ENCODE measurements at regions not wholly inside any gene's neighbourhood (a gene's known extent, or its start where the extent isn't known, plus 50 kb on each side); places are given as distances from the start of the nearest gene placed in this dataset.

DNA sequence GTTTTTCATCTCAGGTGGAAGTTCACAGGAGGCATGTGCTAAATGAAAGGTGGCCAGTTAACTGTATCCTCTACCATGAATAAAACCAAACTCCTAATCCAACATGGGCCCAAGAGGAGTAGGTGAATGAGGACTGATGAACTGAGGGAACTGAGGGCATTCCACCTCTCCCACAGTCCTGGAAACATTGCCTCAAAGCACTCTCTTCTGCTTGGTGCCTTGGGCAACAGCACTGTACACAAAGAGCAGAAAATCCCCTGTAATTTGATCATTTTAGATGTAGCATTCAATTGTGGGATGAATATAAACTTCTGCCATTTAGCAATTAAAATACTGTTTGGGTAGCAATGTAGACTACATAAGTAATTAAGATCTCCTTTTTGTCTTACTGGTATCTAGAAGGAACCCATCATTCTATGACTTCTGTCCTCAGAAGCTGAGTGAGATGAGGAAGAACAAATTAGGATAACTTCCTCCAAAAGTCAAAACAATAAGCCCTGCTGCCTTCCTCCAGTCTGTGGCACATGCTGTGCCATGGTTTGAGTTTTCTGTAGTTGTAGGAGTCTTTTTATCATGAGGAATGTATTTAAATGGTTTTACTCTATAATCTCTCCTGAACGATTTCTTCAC, 86.7 kb upstream of the ZEB2 start:
- TF ChIP-seq, protein P1, sequence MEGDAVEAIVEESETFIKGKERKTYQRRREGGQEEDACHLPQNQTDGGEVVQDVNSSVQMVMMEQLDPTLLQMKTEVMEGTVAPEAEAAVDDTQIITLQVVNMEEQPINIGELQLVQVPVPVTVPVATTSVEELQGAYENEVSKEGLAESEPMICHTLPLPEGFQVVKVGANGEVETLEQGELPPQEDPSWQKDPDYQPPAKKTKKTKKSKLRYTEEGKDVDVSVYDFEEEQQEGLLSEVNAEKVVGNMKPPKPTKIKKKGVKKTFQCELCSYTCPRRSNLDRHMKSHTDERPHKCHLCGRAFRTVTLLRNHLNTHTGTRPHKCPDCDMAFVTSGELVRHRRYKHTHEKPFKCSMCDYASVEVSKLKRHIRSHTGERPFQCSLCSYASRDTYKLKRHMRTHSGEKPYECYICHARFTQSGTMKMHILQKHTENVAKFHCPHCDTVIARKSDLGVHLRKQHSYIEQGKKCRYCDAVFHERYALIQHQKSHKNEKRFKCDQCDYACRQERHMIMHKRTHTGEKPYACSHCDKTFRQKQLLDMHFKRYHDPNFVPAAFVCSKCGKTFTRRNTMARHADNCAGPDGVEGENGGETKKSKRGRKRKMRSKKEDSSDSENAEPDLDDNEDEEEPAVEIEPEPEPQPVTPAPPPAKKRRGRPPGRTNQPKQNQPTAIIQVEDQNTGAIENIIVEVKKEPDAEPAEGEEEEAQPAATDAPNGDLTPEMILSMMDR (IDR thresholded peaks at IDR 0.05; ENCODE audit: insufficient read depth, low read length, severe bottlenecking): no peak
- DNase-seq (ENCODE audit: low read depth) (no peak), FAIRE-seq (peak; percentile 87)
- Histone ChIP-seq H3K27me3 (ENCODE audit: control insufficient read depth, insufficient read depth, low read length) (no peaks in the 10 kb centered on the region), H3K36me3 (ENCODE audit: control insufficient read depth, insufficient read depth, low read length) (no peaks in the 10 kb centered on the region), H3K4me3 (ENCODE audit: low read depth, low read length) (no peak overlapping the region)

DNA sequence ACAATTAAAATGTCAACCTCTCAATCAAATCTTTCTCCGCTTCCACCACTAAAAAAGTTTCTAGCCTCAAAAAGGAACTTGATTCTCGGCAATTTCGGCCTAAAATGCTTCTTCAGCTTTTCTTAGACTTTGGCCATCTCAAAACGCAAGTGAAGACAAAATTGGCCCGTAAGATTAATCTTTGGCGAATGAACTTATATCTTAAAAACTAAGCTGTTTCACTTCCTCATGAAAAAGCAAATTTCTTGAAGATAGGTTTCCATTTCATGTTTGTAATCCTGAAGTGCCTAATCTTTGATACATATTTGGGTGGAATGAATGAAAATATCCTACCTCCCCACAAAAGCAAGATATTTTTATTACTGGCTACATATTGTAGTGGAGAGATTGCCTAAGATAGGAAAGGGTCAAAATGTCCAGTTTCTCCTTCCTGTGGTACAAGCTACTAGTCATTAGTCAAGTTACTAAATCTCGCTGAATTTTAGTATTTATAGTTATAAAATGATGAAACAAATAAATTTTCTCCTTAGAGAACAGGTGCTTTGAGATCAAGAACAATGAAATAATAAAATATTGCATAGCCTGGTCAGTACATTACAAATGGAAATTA, 85.4 kb upstream of the ZEB2 start:
- DNase-seq (ENCODE audit: low read depth) (no peak), FAIRE-seq (no peak)
- TF ChIP-seq, protein P1 (IDR thresholded peaks at IDR 0.05; ENCODE audit: insufficient read depth, low read length, severe bottlenecking): no peak
- H3K36me3 ChIP-seq (ENCODE audit: control insufficient read depth, insufficient read depth, low read length): no peaks in the 10 kb centered on the region
- H3K27me3 ChIP-seq (ENCODE audit: control insufficient read depth, insufficient read depth, low read length): no peaks in the 10 kb centered on the region
- H3K4me3 ChIP-seq (ENCODE audit: low read depth, low read length): no peak overlapping the region

DNA sequence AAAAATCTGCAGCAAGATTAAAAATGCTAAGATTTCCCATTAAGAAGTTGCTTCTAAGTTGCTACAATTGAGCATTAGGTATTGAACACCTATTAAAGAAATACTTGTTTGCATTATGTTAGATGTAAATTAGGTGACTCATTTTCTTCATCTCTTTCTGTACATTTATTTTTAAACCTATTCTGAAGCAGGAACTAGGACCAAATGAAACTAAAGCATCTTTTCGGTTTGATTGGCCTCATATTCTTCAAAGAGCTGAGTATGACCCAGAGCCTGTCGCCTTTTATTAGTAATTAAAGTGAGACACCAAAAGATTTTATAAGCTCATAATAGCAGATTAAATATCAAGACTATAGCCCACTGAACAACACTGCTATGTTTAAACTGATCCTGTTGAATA, 83.4 kb upstream of the ZEB2 start:
- no peak for DNase-seq (ENCODE audit: low read depth)
- H3K27me3 ChIP-seq (ENCODE audit: control insufficient read depth, insufficient read depth, low read length): no peaks in the 10 kb centered on the region
- TF ChIP-seq, protein P1 (IDR thresholded peaks at IDR 0.05; ENCODE audit: insufficient read depth, low read length, severe bottlenecking): no peak
- H3K36me3 ChIP-seq (ENCODE audit: control insufficient read depth, insufficient read depth, low read length): no peaks in the 10 kb centered on the region
- no peak for FAIRE-seq
- H3K4me3 ChIP-seq (ENCODE audit: low read depth, low read length): no peak overlapping the region

DNA sequence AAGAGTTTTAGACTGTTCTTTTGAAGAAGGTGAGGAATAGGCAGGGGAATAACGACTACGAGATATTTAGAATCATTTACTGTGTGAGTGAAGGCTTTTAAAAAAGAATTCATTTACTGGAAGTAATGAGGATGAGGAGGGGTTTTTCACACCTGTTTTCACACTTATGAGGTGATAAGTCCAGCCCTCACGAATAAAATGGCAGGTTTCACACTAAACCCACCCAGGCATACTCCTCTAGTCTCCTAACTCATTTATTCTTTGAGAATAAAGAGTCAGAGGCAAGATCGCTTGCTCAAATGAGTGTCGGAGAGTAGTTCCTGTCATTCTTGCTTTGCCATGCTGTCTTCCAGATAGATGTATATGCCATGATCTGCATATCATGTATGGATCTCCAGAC, 79.0 kb upstream of the ZEB2 start:
- no peak for DNase-seq (ENCODE audit: low read depth)
- H3K36me3 ChIP-seq (ENCODE audit: control insufficient read depth, insufficient read depth, low read length): no peaks in the 10 kb centered on the region
- no peak overlapping the region for H3K4me3 ChIP-seq (ENCODE audit: low read depth, low read length)
- TF ChIP-seq, protein P1 (IDR thresholded peaks at IDR 0.05; ENCODE audit: insufficient read depth, low read length, severe bottlenecking): no peak
- no peak for FAIRE-seq
- H3K27me3 ChIP-seq (ENCODE audit: control insufficient read depth, insufficient read depth, low read length): no peaks in the 10 kb centered on the region

DNA sequence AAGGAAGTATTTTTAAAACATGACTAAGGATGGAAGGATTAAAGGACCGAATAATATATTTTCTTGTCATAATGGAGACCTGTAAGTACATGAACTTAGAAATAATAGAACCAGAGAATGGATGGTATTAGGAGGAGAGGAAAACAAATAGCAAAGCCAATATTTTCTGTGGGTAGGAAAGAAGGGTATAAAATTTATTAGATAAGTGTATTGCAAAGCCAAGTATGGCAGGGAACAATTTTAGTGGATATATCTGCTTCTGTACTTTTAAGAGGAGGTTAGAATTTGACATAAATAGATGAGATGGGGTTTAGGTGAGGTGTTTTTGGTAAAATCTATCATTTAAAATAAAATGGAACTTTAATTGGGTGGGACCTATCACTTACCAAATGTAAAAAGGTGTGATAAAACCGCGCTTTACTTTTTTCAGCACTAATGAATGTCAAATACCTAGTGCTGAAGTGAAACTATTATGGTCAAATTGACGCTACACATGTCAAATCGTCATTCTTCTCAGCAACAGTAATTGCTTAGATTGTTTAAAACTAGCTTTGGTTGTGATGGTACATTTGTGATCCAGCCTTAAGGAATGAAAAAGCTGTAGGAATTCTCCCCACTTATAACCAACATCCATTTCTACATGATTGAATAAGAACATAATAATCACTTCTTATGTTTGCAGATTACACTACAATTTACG, 78.1 kb upstream of the ZEB2 start:
- TF ChIP-seq, protein P1 (IDR thresholded peaks at IDR 0.05; ENCODE audit: insufficient read depth, low read length, severe bottlenecking): no peak
- Histone ChIP-seq H3K36me3 (ENCODE audit: control insufficient read depth, insufficient read depth, low read length) (no peaks in the 10 kb centered on the region), H3K4me3 (ENCODE audit: low read depth, low read length) (no peak overlapping the region), H3K27me3 (ENCODE audit: control insufficient read depth, insufficient read depth, low read length) (no peaks in the 10 kb centered on the region)
- DNase-seq (ENCODE audit: low read depth) (no peak), FAIRE-seq (no peak)

Measured in bronchial epithelial cell (primary cell).